HG03139 (cell line): ENCODE measurements at regions not wholly inside any gene's neighbourhood (a gene's known extent, or its start where the extent isn't known, plus 50 kb on each side); places are given as distances from the start of the nearest gene placed in this dataset.

Experiments
- ATAC-seq: cut with Tn5 transposase; IDR thresholded peaks from one replicate; pipeline ENCODE4 v1.9.1; 2021; ENCODE audit not compliant: unreplicated experiment

GRCh38 chr18:43635397-43635796 is 358.1 kb upstream of the SYT4 start:
- ATAC-seq = no peak

- ATAC-seq = no peak
These were observed 365.5 kb upstream of the SYT4 start for GRCh38 chr18:43642727-43643330.

- no peak for ATAC-seq
These were observed 370.7 kb upstream of the SYT4 start for GRCh38 chr18:43648002-43648401.

GRCh38 chr18:43649649-43650357 is 372.5 kb upstream of the SYT4 start:
- no peak for ATAC-seq

- no peak for ATAC-seq
These were observed 373.1 kb upstream of the SYT4 start for GRCh38 chr18:43650426-43650825.

GRCh38 chr18:43651057-43651456 is 373.8 kb upstream of the SYT4 start:
- ATAC-seq = no peak

- ATAC-seq = no peak
These were observed 379.3 kb upstream of the SYT4 start for GRCh38 chr18:43656547-43656946.

GRCh38 chr18:43661570-43661969 is 384.3 kb upstream of the SYT4 start:
- no peak for ATAC-seq

- no peak for ATAC-seq
These were observed 385.4 kb upstream of the SYT4 start for GRCh38 chr18:43662657-43663056.

GRCh38 chr18:43663159-43663558 is 385.9 kb upstream of the SYT4 start:
- no peak for ATAC-seq

GRCh38 chr18:43664487-43665008 is 387.3 kb upstream of the SYT4 start:
- ATAC-seq = no peak

- ATAC-seq = no peak
These were observed 388.0 kb upstream of the SYT4 start for GRCh38 chr18:43665105-43665788.

GRCh38 chr18:43668866-43669265 is 391.6 kb upstream of the SYT4 start:
- ATAC-seq = no peak

- no peak for ATAC-seq
These were observed 394.1 kb upstream of the SYT4 start for GRCh38 chr18:43671431-43671830.

GRCh38 chr18:43680096-43680495 is 402.8 kb upstream of the SYT4 start:
- ATAC-seq = no peak

GRCh38 chr18:43681661-43682060 is 404.4 kb upstream of the SYT4 start:
- no peak for ATAC-seq

GRCh38 chr18:43682196-43682595 is 404.9 kb upstream of the SYT4 start:
- ATAC-seq = no peak

- no peak for ATAC-seq
These were observed 409.4 kb upstream of the SYT4 start for GRCh38 chr18:43686709-43687108.

GRCh38 chr18:43692099-43692690 is 414.9 kb upstream of the SYT4 start:
- ATAC-seq = no peak

GRCh38 chr18:43702399-43702798 is 425.1 kb upstream of the SYT4 start:
- ATAC-seq = no peak

GRCh38 chr18:43703050-43703449 is 425.8 kb upstream of the SYT4 start:
- no peak for ATAC-seq

- ATAC-seq = no peak
These were observed 428.6 kb upstream of the SYT4 start for GRCh38 chr18:43705850-43706249.
